Gastroesophageal sphincter (tissue), 4 donors: ENCODE measurements at regions not wholly inside any gene's neighbourhood (a gene's known extent, or its start where the extent isn't known, plus 50 kb on each side); places are given as distances from the start of the nearest gene placed in this dataset.

ENCODE experiments used
- ATAC-seq: fragments of 150-250 bp; one replicate; pipeline ENCODE4 v1.9.1; 2016; ENCODE audit warnings: mild to moderate bottlenecking, moderate library complexity
- H3K27ac ChIP-seq, 4 donors: fragments of 200-600 bp; sonication (generic) in 3 of 4; 1 replicate in 3 of 4; 2 replicates in 1 of 4; pipeline ENCODE4 v1.5.1; 2016 to 2019
- H3K27me3 ChIP-seq: fragments of 200-600 bp; sonication (generic); one replicate; pipeline ENCODE4 v1.5.1; 2019
- H3K36me3 ChIP-seq, 2 donors: fragments of 200-600 bp; sonication (generic); one replicate each; pipeline ENCODE4 v1.5.1; 2019; ENCODE audit warnings: control low read depth in 1 of 2
- H3K4me1 ChIP-seq, 3 donors: fragments of 200-600 bp; sonication (generic); 1 replicate in 2 of 3; 2 replicates in 1 of 3; pipeline ENCODE4 v1.5.1; 2016 to 2019; ENCODE audit warnings: control low read depth in 2 of 3
- H3K4me3 ChIP-seq, 2 donors: fragments of 200-600 bp; sonication (generic); one replicate each; pipeline ENCODE4 v1.5.1; 2019; ENCODE audit warnings: mild to moderate bottlenecking in 1 of 2, moderate library complexity in 1 of 2
- H3K9me3 ChIP-seq, 3 donors: fragments of 200-600 bp; sonication (generic); one replicate each; pipeline ENCODE4 v1.5.1; 2017 to 2019; ENCODE audit warnings: control low read depth in 2 of 3
- CTCF ChIP-seq, 4 experiments: fragments of 200-600 bp in 2 of 4; fragments of 450-650 bp in 2 of 4; sonication (generic) in 1 of 4; IDR thresholded peaks; one replicate each; pipeline ENCODE4 v1.5.1; 2017 to 2019; ENCODE audit warnings: antibody characterized with exemption in 4 of 4, mild to moderate bottlenecking in 2 of 4, moderate library complexity in 2 of 4
- EP300 ChIP-seq: sonication (generic); formaldehyde crosslinking; IDR thresholded peaks from one replicate; pipeline ENCODE4 v1.6.1; 2017; ENCODE audit warnings: antibody characterized with exemption, mild to moderate bottlenecking
- POLR2A ChIP-seq, 2 donors: fragments of 450-650 bp; IDR thresholded peaks; one replicate each; pipeline ENCODE4 v1.6.1; 2017; ENCODE audit warnings: antibody characterized with exemption in 2 of 2, mild to moderate bottlenecking in 2 of 2, moderate library complexity in 1 of 2
- POLR2AphosphoS5 ChIP-seq: sonication (generic); formaldehyde crosslinking; IDR thresholded peaks from one replicate; pipeline ENCODE4 v1.6.1; 2017; ENCODE audit warnings: antibody characterized with exemption
- WGBS, 2 donors: methylation state at CpG; one replicate each; pipeline ENCODE4 v1.1.5; 2018; ENCODE audit warnings: low coverage in 1 of 2; 5-methylcytosine and 5-hydroxymethylcytosine counted together

- Histone ChIP-seq H3K4me1 (no peaks in the 10 kb centered on the region), H3K27ac (no peak overlapping the region), H3K9me3 (peaks cover 0 to 8% (median 0%) of the 10 kb centered on the region in 3 donors), H3K27me3 (no peaks in the 10 kb centered on the region), H3K4me3 (no peak overlapping the region), H3K36me3 (no peaks in the 10 kb centered on the region)
- TF ChIP-seq POLR2A (IDR thresholded peaks at IDR 0.05) (no peak), EP300 (no peak), POLR2AphosphoS5 (no peak), CTCF (IDR thresholded peaks at IDR 0.05) (no peak)
- 47 to 68% methylated on average over 2 of the region's 2 CpGs for WGBS, 2 donors
- no peak for ATAC-seq
These were observed 129.3 kb upstream of the TENM4 start for GRCh38 chr11:79570104-79570503.

- Histone ChIP-seq H3K4me3 (no peak overlapping the region), H3K36me3 (no peaks in the 10 kb centered on the region), H3K9me3 (peaks cover 0 to 4% (median 0%) of the 10 kb centered on the region in 3 donors), H3K27me3 (no peaks in the 10 kb centered on the region), H3K4me1 (no peaks in the 10 kb centered on the region), H3K27ac (no peak overlapping the region)
- WGBS, 2 donors: 71 to 94% methylated on average over 3 to 4 of the region's 5 CpGs
- no peak for ATAC-seq
- no peak for TF ChIP-seq POLR2A (IDR thresholded peaks at IDR 0.05)
- no peak for TF ChIP-seq EP300
- TF ChIP-seq POLR2AphosphoS5: no peak
- TF ChIP-seq CTCF (IDR thresholded peaks at IDR 0.05): no peak
These were observed 123.6 kb upstream of the TENM4 start for GRCh38 chr11:79564288-79564925.

GRCh38 chr11:79561496-79561895 is 120.7 kb upstream of the TENM4 start:
- H3K4me3 ChIP-seq: no peak overlapping the region

GRCh38 chr11:79550809-79551208 is 110.0 kb upstream of the TENM4 start:
- H3K36me3 ChIP-seq: no peaks in the 10 kb centered on the region
- H3K9me3 ChIP-seq: no peaks in the 10 kb centered on the region
- H3K27me3 ChIP-seq: no peaks in the 10 kb centered on the region
- H3K4me1 ChIP-seq: no peaks in the 10 kb centered on the region
- ATAC-seq: no peak
- no peak for TF ChIP-seq POLR2A (IDR thresholded peaks at IDR 0.05)
- TF ChIP-seq EP300: no peak
- no peak overlapping the region for H3K27ac ChIP-seq
- H3K4me3 ChIP-seq: no peak overlapping the region

More at GRCh38 chr11:79561496-79561895, 120.7 kb upstream of the TENM4 start:
- Histone ChIP-seq H3K27me3 (no peaks in the 10 kb centered on the region), H3K4me1 (no peaks in the 10 kb centered on the region), H3K27ac (no peak overlapping the region), H3K9me3 (no peaks in the 10 kb centered on the region), H3K36me3 (no peaks in the 10 kb centered on the region)
- TF ChIP-seq POLR2AphosphoS5 (no peak), POLR2A (IDR thresholded peaks at IDR 0.05) (no peak), CTCF (IDR thresholded peaks at IDR 0.05) (no peak), EP300 (no peak)
- no peak for ATAC-seq

GRCh38 chr11:79547256-79547655 is 106.4 kb upstream of the TENM4 start:
- Histone ChIP-seq H3K4me1 (no peaks in the 10 kb centered on the region), H3K4me3 (no peak overlapping the region), H3K9me3 (no peaks in the 10 kb centered on the region), H3K27me3 (no peaks in the 10 kb centered on the region), H3K27ac (no peak overlapping the region), H3K36me3 (no peaks in the 10 kb centered on the region)
- TF ChIP-seq POLR2AphosphoS5 (no peak), POLR2A (IDR thresholded peaks at IDR 0.05) (no peak), EP300 (no peak), CTCF (IDR thresholded peaks at IDR 0.05) (no peak)
- ATAC-seq: no peak
